ENCODE measurements at regions not wholly inside any gene's neighbourhood (a gene's known extent, or its start where the extent isn't known, plus 50 kb on each side); places are given as distances from the start of the nearest gene placed in this dataset.

GRCh38 chr3:116849261-116849688, 139.7 kb downstream of the TUSC7 start:
- Histone ChIP-seq H3K27me3 (ENCODE audit: insufficient read depth, low read length, poor library complexity) (no peaks in the 10 kb centered on the region), H3K4me2 (ENCODE audit: low read length) (no peak overlapping the region), H3K27ac (ENCODE audit: low read depth, low read length) (no peak overlapping the region), H2BK15ac (replicated peaks; ENCODE audit: low read depth) (no peak overlapping the region), H3K79me2 (ENCODE audit: control insufficient read depth, insufficient read depth, low read length) (no peaks in the 10 kb centered on the region), H3K4me1 (ENCODE audit: control insufficient read depth, low read depth, low read length) (peaks cover 3% of the 10 kb centered on the region), H4K5ac (ENCODE audit: low read length) (no peak overlapping the region), H2AK5ac (ENCODE audit: low read length) (no peak overlapping the region), H3K18ac (ENCODE audit: low read length) (no peak overlapping the region), H4K8ac (ENCODE audit: low read depth, low read length) (no peak overlapping the region), H3K79me1 (ENCODE audit: low read length) (no peaks in the 10 kb centered on the region), H3K56ac (ENCODE audit: low read length) (no peak overlapping the region), H3K9ac (ENCODE audit: low read length) (no peak overlapping the region), H3K4me3 (ENCODE audit: low read length) (no peak overlapping the region), H2BK5ac (ENCODE audit: low read length) (no peak overlapping the region), H3K36me3 (ENCODE audit: control insufficient read depth, insufficient read depth, low read length) (no peaks in the 10 kb centered on the region), H3K4ac (ENCODE audit: low read depth, low read length) (no peak overlapping the region), H3K23ac (ENCODE audit: low read length) (no peak overlapping the region), H2BK120ac (ENCODE audit: low read depth, low read length) (no peak overlapping the region)
- DNase-seq, result peak; percentile 66
- WGBS (ENCODE audit: extremely low coverage, insufficient coverage, low lambda C conversion rate), result no CpG with 5 or more reads among the region's 3 CpGs

DNA sequence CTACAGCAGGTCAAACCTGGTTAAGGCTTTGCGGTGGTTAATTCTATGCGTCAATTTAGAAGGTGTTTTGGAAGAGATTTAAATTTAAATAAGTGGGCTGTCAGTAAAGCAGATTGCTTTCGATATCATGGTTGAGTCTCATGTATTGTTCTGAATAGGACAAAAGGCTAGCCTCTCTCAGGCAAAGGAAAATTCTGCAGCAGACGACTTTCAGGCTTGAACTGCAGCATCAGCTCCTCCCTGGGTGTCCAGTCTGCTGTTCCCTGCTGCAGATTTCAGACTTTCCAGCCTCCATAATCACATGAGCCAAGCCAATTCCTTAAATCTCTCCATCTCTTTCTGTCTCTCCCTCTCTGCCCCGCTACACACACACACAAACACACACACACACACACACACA, 143.2 kb downstream of the TUSC7 start:
- Histone ChIP-seq H2AK5ac (ENCODE audit: low read length) (no peak overlapping the region), H3K56ac (ENCODE audit: low read length) (no peak overlapping the region), H3K4ac (ENCODE audit: low read depth, low read length) (no peak overlapping the region), H3K36me3 (ENCODE audit: control insufficient read depth, insufficient read depth, low read length) (no peaks in the 10 kb centered on the region), H3K27ac (ENCODE audit: low read depth, low read length) (no peak overlapping the region), H3K27me3 (ENCODE audit: insufficient read depth, low read length, poor library complexity) (no peaks in the 10 kb centered on the region), H3K79me1 (ENCODE audit: low read length) (no peaks in the 10 kb centered on the region), H3K4me1 (ENCODE audit: control insufficient read depth, low read depth, low read length) (peaks cover 3% of the 10 kb centered on the region), H3K9ac (ENCODE audit: low read length) (no peak overlapping the region), H2BK120ac (ENCODE audit: low read depth, low read length) (no peak overlapping the region), H4K8ac (ENCODE audit: low read depth, low read length) (no peak overlapping the region), H3K18ac (ENCODE audit: low read length) (no peak overlapping the region), H2BK5ac (ENCODE audit: low read length) (no peak overlapping the region), H4K5ac (ENCODE audit: low read length) (no peak overlapping the region), H3K4me3 (ENCODE audit: low read length) (no peak overlapping the region), H2BK15ac (replicated peaks; ENCODE audit: low read depth) (no peak overlapping the region), H3K79me2 (ENCODE audit: control insufficient read depth, insufficient read depth, low read length) (no peaks in the 10 kb centered on the region), H3K23ac (ENCODE audit: low read length) (no peak overlapping the region), H3K4me2 (ENCODE audit: low read length) (no peak overlapping the region)
- no peak for DNase-seq
- WGBS (ENCODE audit: extremely low coverage, insufficient coverage, low lambda C conversion rate), result no CpG with 5 or more reads among the region's 5 CpGs

DNA sequence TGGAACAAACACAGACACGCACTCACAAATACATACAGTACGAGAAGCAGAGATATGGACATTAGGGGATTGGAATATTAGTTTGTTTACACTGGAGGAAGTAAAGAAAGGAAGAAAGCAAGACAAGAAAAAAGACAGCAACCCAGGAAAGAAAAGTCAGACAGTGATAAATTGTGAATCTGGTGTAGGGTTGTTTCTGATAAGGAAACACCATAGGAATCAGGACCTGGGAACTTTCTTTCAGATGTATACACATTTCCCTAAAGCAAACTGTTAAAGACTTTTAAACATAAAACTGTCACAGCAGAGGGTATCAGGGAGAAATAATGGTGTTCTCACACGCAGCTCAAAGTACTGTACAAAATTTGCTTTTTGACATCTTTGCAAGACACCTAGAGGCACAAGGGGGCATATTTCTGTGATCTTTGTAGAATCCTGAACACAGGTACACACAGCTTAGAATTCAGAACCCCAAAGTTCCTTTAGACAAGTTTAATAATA, 153.7 kb downstream of the TUSC7 start:
- no peak overlapping the region for H3K9ac ChIP-seq (ENCODE audit: low read length)
- H3K79me2 ChIP-seq (ENCODE audit: control insufficient read depth, insufficient read depth, low read length), result no peaks in the 10 kb centered on the region
- H3K36me3 ChIP-seq (ENCODE audit: control insufficient read depth, insufficient read depth, low read length), result no peaks in the 10 kb centered on the region
- H2AK5ac ChIP-seq (ENCODE audit: low read length), result no peak overlapping the region
- H3K27me3 ChIP-seq (ENCODE audit: insufficient read depth, low read length, poor library complexity), result no peaks in the 10 kb centered on the region
- no peaks in the 10 kb centered on the region for H3K4me1 ChIP-seq (ENCODE audit: control insufficient read depth, low read depth, low read length)
- H3K79me1 ChIP-seq (ENCODE audit: low read length), result no peaks in the 10 kb centered on the region
- no peak overlapping the region for H3K27ac ChIP-seq (ENCODE audit: low read depth, low read length)
- no peak for DNase-seq
- H3K56ac ChIP-seq (ENCODE audit: low read length), result no peak overlapping the region
- H3K4me2 ChIP-seq (ENCODE audit: low read length), result no peak overlapping the region
- no peak overlapping the region for H4K5ac ChIP-seq (ENCODE audit: low read length)
- H3K23ac ChIP-seq (ENCODE audit: low read length), result no peak overlapping the region
- no peak overlapping the region for H3K18ac ChIP-seq (ENCODE audit: low read length)
- H2BK120ac ChIP-seq (ENCODE audit: low read depth, low read length), result no peak overlapping the region
- H2BK15ac ChIP-seq (replicated peaks; ENCODE audit: low read depth), result no peak overlapping the region
- H2BK5ac ChIP-seq (ENCODE audit: low read length), result no peak overlapping the region
- H3K4ac ChIP-seq (ENCODE audit: low read depth, low read length), result no peak overlapping the region
- H3K4me3 ChIP-seq (ENCODE audit: low read length), result no peak overlapping the region
- WGBS (ENCODE audit: extremely low coverage, insufficient coverage, low lambda C conversion rate), result no CpG with 5 or more reads among the region's 3 CpGs
- no peak overlapping the region for H4K8ac ChIP-seq (ENCODE audit: low read depth, low read length)

- Histone ChIP-seq H2BK5ac (ENCODE audit: low read length) (no peak overlapping the region), H3K56ac (ENCODE audit: low read length) (no peak overlapping the region), H3K4me3 (ENCODE audit: low read length) (peak overlapping the region; percentile 17), H3K9ac (ENCODE audit: low read length) (peak overlapping the region; percentile 9), H2BK15ac (replicated peaks; ENCODE audit: low read depth) (no peak overlapping the region), H2BK120ac (ENCODE audit: low read depth, low read length) (no peak overlapping the region), H3K79me1 (ENCODE audit: low read length) (no peaks in the 10 kb centered on the region), H2AK5ac (ENCODE audit: low read length) (no peak overlapping the region), H4K8ac (ENCODE audit: low read depth, low read length) (no peak overlapping the region), H3K79me2 (ENCODE audit: control insufficient read depth, insufficient read depth, low read length) (no peaks in the 10 kb centered on the region), H3K18ac (ENCODE audit: low read length) (no peak overlapping the region), H3K4me1 (ENCODE audit: control insufficient read depth, low read depth, low read length) (no peaks in the 10 kb centered on the region), H3K23ac (ENCODE audit: low read length) (no peak overlapping the region), H3K4ac (ENCODE audit: low read depth, low read length) (no peak overlapping the region), H3K4me2 (ENCODE audit: low read length) (peak overlapping the region; percentile 56), H3K36me3 (ENCODE audit: control insufficient read depth, insufficient read depth, low read length) (no peaks in the 10 kb centered on the region), H4K5ac (ENCODE audit: low read length) (no peak overlapping the region), H3K27ac (ENCODE audit: low read depth, low read length) (no peak overlapping the region), H3K27me3 (ENCODE audit: insufficient read depth, low read length, poor library complexity) (no peaks in the 10 kb centered on the region)
- no CpG with 5 or more reads among the region's 16 CpGs for WGBS (ENCODE audit: extremely low coverage, insufficient coverage, low lambda C conversion rate)
- peak; percentile 80 for DNase-seq
These were observed 154.4 kb downstream of the TUSC7 start for GRCh38 chr3:116863822-116864589.

DNA sequence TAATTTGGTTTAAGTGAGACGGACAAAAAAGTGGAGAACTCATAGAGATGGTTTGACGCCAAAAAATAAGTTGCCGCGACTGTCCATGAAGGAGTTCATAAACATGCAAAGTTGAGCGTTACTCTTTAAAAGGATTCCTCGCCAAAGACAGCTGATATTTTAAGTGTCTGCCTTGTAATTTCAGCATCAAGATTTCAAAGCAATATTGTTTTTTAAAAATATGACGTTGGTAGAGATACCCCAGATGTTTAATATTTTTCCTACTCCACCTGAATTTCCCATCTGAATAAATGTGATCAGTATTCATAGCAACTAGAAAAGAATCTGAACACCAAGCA, 155.0 kb downstream of the TUSC7 start:
- Histone ChIP-seq H3K4me1 (ENCODE audit: control insufficient read depth, low read depth, low read length) (no peaks in the 10 kb centered on the region), H2BK120ac (ENCODE audit: low read depth, low read length) (no peak overlapping the region), H3K18ac (ENCODE audit: low read length) (no peak overlapping the region), H3K23ac (ENCODE audit: low read length) (no peak overlapping the region), H2BK15ac (replicated peaks; ENCODE audit: low read depth) (no peak overlapping the region), H3K27me3 (ENCODE audit: insufficient read depth, low read length, poor library complexity) (no peaks in the 10 kb centered on the region), H3K36me3 (ENCODE audit: control insufficient read depth, insufficient read depth, low read length) (no peaks in the 10 kb centered on the region), H3K79me2 (ENCODE audit: control insufficient read depth, insufficient read depth, low read length) (no peaks in the 10 kb centered on the region), H3K4me3 (ENCODE audit: low read length) (no peak overlapping the region), H3K4me2 (ENCODE audit: low read length) (no peak overlapping the region), H3K4ac (ENCODE audit: low read depth, low read length) (no peak overlapping the region), H3K56ac (ENCODE audit: low read length) (no peak overlapping the region), H4K8ac (ENCODE audit: low read depth, low read length) (no peak overlapping the region), H3K79me1 (ENCODE audit: low read length) (no peaks in the 10 kb centered on the region), H2BK5ac (ENCODE audit: low read length) (no peak overlapping the region), H2AK5ac (ENCODE audit: low read length) (no peak overlapping the region), H3K9ac (ENCODE audit: low read length) (no peak overlapping the region), H4K5ac (ENCODE audit: low read length) (no peak overlapping the region), H3K27ac (ENCODE audit: low read depth, low read length) (no peak overlapping the region)
- no peak for DNase-seq
- WGBS (ENCODE audit: extremely low coverage, insufficient coverage, low lambda C conversion rate), result no CpG with 5 or more reads among the region's 7 CpGs

GRCh38 chr3:116870379-116870778, 160.8 kb downstream of the TUSC7 start:
- Histone ChIP-seq H3K9ac (ENCODE audit: low read length) (no peak overlapping the region), H3K4me1 (ENCODE audit: control insufficient read depth, low read depth, low read length) (no peaks in the 10 kb centered on the region), H3K4me2 (ENCODE audit: low read length) (no peak overlapping the region), H3K23ac (ENCODE audit: low read length) (no peak overlapping the region), H3K27ac (ENCODE audit: low read depth, low read length) (no peak overlapping the region), H3K36me3 (ENCODE audit: control insufficient read depth, insufficient read depth, low read length) (no peaks in the 10 kb centered on the region), H3K79me2 (ENCODE audit: control insufficient read depth, insufficient read depth, low read length) (no peaks in the 10 kb centered on the region), H3K18ac (ENCODE audit: low read length) (no peak overlapping the region), H2BK15ac (replicated peaks; ENCODE audit: low read depth) (no peak overlapping the region), H3K27me3 (ENCODE audit: insufficient read depth, low read length, poor library complexity) (no peaks in the 10 kb centered on the region), H2BK120ac (ENCODE audit: low read depth, low read length) (no peak overlapping the region), H3K79me1 (ENCODE audit: low read length) (no peaks in the 10 kb centered on the region), H3K4ac (ENCODE audit: low read depth, low read length) (no peak overlapping the region), H2BK5ac (ENCODE audit: low read length) (no peak overlapping the region), H3K56ac (ENCODE audit: low read length) (no peak overlapping the region), H2AK5ac (ENCODE audit: low read length) (no peak overlapping the region), H3K4me3 (ENCODE audit: low read length) (no peak overlapping the region), H4K8ac (ENCODE audit: low read depth, low read length) (no peak overlapping the region), H4K5ac (ENCODE audit: low read length) (no peak overlapping the region)
- WGBS (ENCODE audit: extremely low coverage, insufficient coverage, low lambda C conversion rate), result no CpG with 5 or more reads among the region's 4 CpGs
- DNase-seq, result no peak

All from mesendoderm (in vitro differentiated cells).